WTC11 (cell line): ENCODE measurements at regions not wholly inside any gene's neighbourhood (a gene's known extent, or its start where the extent isn't known, plus 50 kb on each side); places are given as distances from the start of the nearest gene placed in this dataset.

Source experiments
- CREM ChIP-seq: sonication (generic); formaldehyde crosslinking; IDR thresholded peaks from 2 replicates; pipeline ENCODE4 v1.8.1; 2022; ENCODE audit warnings: mild to moderate bottlenecking, missing genetic modification reagents, moderate library complexity
- CTCF ChIP-seq: fragments of 200-600 bp; IDR thresholded peaks from 2 replicates; pipeline ENCODE4 v1.8.0; 2022; ENCODE audit warnings: antibody characterized with exemption
- E2F5 ChIP-seq: sonication (generic); formaldehyde crosslinking; IDR thresholded peaks from 2 replicates; pipeline ENCODE4 v1.8.1; 2022; ENCODE audit warnings: mild to moderate bottlenecking, moderate library complexity, missing genetic modification reagents
- FOXP4 ChIP-seq: sonication (generic); formaldehyde crosslinking; IDR thresholded peaks from 2 replicates; pipeline ENCODE4 v1.8.0; 2022; ENCODE audit warnings: mild to moderate bottlenecking, missing genetic modification reagents
- GABPB1 ChIP-seq: sonication (generic); formaldehyde crosslinking; IDR thresholded peaks from 2 replicates; pipeline ENCODE4 v1.8.1; 2023; ENCODE audit warnings: mild to moderate bottlenecking, missing genetic modification reagents
- JAZF1 ChIP-seq: fragments of 250-450 bp; sonication (Bioruptor Pico); IDR thresholded peaks from 2 replicates; pipeline ENCODE4 v1.9.0; 2021; ENCODE audit warnings: moderate library complexity, mild to moderate bottlenecking, inconsistent platforms
- JUN ChIP-seq: sonication (generic); formaldehyde crosslinking; IDR thresholded peaks from 2 replicates; pipeline ENCODE4 v1.8.0; 2023; ENCODE audit warnings: mild to moderate bottlenecking, missing genetic modification reagents
- MLX ChIP-seq: sonication (generic); formaldehyde crosslinking; IDR thresholded peaks from 2 replicates; pipeline ENCODE4 v1.8.1; 2023; ENCODE audit warnings: mild to moderate bottlenecking, missing genetic modification reagents, moderate library complexity
- PRDM15 ChIP-seq: sonication (generic); formaldehyde crosslinking; IDR thresholded peaks from 2 replicates; pipeline ENCODE4 v1.8.0; 2022; ENCODE audit warnings: missing genetic modification reagents
- SMAD3 ChIP-seq: sonication (generic); formaldehyde crosslinking; IDR thresholded peaks from 2 replicates; pipeline ENCODE4 v1.8.0; 2022; ENCODE audit warnings: missing genetic modification reagents, mild to moderate bottlenecking, borderline replicate concordance
- TP53 ChIP-seq: sonication (generic); formaldehyde crosslinking; IDR thresholded peaks from 2 replicates; pipeline ENCODE4 v1.8.1; 2023; ENCODE audit warnings: mild to moderate bottlenecking, missing genetic modification reagents
- USF2 ChIP-seq: sonication (generic); formaldehyde crosslinking; IDR thresholded peaks from 2 replicates; pipeline ENCODE4 v1.8.1; 2023; ENCODE audit warnings: mild to moderate bottlenecking, missing genetic modification reagents, moderate library complexity
- ZNF317 ChIP-seq: sonication (generic); formaldehyde crosslinking; IDR thresholded peaks from 2 replicates; pipeline ENCODE4 v1.8.1; 2023; ENCODE audit warnings: low read depth, mild to moderate bottlenecking, moderate library complexity, missing genetic modification reagents, borderline replicate concordance
- ZNF423 ChIP-seq: fragments of 250-450 bp; sonication (Bioruptor Pico); IDR thresholded peaks from 2 replicates; pipeline ENCODE4 v2.1.2; 2022; ENCODE audit warnings: mild to moderate bottlenecking, moderate library complexity

GRCh38 chr2:150373374-150373773, 114.1 kb downstream of the RND3 start:
- TF ChIP-seq JAZF1 (CRISPR knock-in tag), result no peak
- no peak for TF ChIP-seq MLX (CRISPR knock-in tag)
- TF ChIP-seq ZNF423 (CRISPR knock-in tag), result no peak
- TF ChIP-seq PRDM15 (CRISPR knock-in tag), result no peak
- no peak for TF ChIP-seq CTCF
- no peak for TF ChIP-seq SMAD3 (CRISPR knock-in tag)
- TF ChIP-seq CREM, result no peak
- no peak for TF ChIP-seq GABPB1 (CRISPR knock-in tag)
- no peak for TF ChIP-seq JUN
- TF ChIP-seq FOXP4, result no peak
- TF ChIP-seq USF2, result no peak
- TF ChIP-seq ZNF317 (CRISPR knock-in tag), result no peak
- no peak for TF ChIP-seq E2F5 (CRISPR knock-in tag)
- TF ChIP-seq TP53 (CRISPR knock-in tag), result no peak
